ENCODE measurements at regions not wholly inside any gene's neighbourhood (a gene's known extent, or its start where the extent isn't known, plus 50 kb on each side); places are given as distances from the start of the nearest gene placed in this dataset.

DNA sequence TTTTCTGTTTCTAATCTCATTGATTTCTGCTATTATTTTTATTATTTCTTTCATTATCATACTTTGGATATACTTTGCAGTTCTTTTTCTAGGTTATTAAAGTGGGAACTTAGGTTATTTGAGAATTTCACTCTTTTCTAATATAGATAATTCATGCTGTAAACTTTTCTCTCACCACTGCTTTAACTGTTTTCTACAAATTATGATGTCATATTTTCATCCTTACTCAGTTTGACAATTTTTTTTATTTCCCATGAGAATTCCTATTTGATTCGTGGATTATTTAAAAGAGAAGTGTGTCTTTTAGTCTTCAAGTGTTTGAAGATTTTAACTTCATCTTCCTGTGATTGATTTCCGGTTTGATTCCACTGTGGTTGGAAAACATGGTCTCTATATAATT is 336.8 kb upstream of the SALL1 start:
- DNase-seq (ENCODE audit: low read depth, low spot score) = no peak

DNA sequence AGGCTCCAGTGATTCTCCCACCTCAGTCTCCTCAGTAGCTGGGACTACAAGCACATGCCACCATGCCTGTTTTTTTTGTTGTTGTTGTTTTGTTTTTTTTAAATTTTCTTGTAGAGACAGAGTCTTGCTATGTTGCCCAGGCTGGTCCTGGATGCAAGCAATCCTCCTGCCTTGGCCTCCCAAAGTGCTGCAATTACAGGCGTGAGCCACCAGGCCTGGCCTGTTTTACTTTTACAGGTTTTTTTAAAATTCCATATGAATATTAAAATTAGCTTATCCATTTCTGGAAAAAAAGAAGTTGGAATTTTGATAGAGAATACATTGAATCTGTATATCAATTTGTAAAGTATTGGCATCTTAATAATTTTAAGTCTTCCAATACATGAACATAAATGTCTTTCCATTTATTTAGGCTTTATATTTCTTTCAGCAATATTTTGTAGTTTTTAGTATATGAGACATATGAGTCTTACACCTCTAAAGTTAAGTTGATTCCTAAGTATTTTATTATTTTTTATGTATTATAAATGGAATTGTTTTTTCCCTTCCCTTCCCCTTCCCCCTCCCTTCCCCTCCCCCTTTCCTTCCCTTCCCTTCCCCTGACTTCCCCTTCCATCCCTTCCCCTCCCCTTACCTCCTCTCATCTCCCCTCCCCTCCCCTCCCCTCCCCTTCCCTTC is 323.5 kb upstream of the SALL1 start:
- no peak for DNase-seq (ENCODE audit: low read depth, low spot score)

DNA sequence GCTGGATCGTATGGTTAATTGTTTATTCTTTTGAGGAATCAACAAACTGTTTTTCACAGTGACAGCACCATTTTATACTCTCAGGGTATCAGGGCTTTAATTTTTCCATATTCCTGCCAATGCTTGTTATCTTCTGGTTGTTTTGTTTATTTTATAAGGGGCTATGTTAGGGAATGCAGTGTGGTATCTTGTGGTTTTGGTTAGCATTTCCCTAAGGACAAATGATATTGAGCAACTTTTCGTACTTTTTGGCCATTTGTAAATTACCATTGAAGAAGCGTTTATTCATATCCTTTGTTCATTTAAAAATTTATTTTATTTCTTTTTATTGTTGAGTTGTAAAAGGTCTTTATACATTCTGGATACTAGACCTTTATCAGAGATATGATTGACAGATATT is 322.0 kb upstream of the SALL1 start:
- peak; percentile 28 for DNase-seq (ENCODE audit: low read depth, low spot score)

DNA sequence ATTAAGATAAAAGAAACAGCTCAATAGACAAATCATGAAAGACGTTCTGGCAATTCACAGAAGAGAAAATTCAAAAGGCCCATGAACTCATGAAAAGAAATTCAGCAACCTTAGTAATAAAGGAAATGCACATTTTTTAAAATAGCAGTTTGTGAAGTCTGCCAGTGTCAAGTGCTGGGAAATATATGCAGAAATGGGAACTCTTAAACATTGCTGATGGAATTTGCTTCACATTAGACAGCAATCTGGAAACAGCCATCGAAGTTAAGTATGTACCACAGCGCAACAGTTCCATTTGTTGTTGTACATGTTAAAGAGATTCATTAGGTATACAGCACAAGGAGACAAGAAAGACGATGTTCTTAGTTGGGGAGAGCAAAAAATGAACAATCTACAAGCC is 319.4 kb upstream of the SALL1 start:
- no peak for DNase-seq (ENCODE audit: low read depth, low spot score)

DNA sequence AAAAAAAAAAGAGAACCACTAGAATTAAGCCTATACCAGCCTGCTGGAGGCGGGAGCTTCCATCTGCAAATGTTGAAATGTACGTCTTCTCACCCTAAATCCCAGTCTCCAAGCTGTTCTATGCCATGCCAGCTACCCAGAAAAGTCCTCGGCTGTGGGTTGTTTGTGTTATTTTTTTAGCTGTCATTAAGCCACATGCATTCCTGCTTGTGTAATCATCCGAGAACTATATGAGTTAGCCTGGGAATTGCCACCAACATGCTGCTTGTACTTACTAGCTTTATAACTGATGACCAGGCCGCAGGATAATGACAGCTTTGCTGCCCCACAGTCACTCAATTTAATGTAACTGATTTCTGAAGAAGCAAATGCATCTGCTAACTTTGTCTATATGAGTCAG is 313.9 kb upstream of the SALL1 start:
- DNase-seq (ENCODE audit: low read depth, low spot score) = peak; percentile 86

DNA sequence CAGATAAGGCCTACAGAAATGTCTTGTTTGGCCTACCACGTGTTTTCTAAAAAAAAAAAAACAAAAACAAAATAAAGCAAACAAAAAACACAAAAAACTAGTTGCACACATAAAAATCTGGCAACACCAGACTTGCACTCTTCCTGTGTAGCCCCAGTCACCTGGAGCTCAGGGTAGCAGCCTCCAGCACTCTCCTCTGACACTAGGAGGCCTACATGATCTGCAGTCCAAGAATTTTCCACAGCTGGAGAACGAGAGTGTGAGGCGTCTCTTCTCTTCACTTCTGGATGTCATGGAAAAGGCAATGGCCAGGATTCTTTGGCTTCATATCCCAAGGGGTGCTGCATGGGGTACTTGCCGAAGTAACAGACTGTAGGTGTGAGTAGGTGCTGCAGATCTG is 310.2 kb upstream of the SALL1 start:
- DNase-seq (ENCODE audit: low read depth, low spot score) = no peak

DNA sequence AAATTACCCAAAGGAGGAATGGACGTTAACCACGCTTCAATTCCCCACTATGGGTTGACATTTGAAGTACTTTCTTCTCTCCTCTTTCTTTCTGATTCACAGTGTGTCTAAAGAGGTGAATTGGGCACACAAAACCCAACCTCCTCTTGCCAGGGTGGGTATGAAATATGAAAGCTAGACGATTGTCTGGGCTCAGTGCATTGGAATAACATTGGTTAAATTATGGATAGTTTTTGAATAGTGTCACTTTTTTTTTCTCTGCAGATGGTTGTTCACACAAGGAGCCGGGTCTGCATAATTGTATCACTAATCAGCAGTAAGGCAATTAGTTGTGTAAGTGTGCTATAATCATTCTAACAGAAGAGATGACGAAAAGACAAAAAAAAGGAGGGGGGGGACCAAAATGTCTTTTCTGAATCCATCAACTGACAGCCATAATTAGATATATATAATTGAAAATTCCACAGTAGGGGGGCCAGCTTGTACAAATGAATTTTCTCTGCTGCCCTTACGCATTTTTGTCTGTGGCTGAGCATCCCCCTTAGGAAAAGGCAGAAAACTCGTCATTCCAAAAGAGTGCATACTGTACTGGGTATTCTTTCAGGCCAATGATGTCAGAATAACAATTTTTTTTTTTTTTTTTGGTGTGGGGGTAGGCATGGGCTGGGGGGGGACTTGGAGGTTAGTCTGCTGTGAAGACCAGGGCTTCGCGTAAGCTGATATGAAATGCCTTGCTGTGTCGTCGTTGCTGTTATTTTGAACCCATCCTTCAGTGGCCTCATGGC is 307.5 kb upstream of the SALL1 start:
- DNase-seq (ENCODE audit: low read depth, low spot score) = peak; percentile 68

DNA sequence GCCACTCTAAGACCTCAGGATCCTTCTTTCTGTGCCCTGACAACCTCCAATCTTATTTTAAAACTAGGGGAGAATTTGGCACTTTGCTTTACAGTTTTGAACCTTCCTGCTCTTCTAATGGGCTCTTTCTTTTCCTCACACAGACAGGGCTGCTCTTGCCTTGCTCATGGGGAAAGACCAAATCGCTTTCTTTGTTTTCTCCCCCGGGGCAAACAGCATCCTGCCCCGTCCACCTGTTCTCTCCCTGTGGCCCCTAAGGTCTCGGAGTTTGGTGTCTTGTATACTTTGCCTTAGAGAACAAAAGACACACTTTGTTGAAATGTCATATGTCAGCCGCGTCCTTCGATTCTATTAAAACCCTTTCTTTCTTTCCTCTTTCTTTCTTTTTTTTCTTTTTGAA is 306.7 kb upstream of the SALL1 start:
- DNase-seq (ENCODE audit: low read depth, low spot score) = no peak

DNA sequence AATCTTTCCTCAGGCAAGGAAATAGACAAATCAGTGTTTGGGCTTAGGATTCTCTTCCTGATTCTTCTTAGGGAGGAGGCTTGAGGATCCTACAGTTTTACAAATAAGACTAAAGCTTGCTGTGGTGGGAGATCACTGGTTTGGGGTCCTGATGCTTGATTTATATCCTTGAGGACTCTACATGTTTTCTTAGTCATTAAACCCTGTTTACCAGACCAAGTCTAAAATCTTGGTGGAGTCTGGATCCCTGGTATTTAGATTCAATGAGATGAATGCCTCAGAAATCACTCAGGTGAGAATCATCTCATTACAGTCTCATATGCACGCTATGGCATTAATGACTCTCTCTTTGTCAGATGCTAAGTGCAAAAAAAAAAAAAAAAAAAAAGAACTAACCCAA is 304.3 kb upstream of the SALL1 start:
- no peak for DNase-seq (ENCODE audit: low read depth, low spot score)

DNA sequence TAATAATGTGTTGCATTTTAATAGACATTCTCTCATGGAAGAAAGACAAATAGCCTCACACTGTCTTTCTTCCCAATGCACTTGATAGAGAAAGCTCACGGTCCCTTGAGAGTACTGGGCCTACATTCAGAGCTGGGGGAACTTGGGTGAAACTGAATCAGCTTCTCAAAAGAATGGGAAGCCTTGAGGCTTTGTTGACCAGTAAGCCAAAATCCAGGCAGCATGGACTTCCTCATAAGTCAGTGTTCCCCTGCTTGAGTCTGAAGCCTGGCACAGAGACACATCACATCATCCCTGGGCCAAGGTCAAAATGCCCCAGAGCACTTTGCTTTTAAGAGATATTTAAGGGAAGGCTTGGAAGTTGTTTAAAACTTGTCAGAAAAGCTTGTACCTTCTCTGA is 302.2 kb upstream of the SALL1 start:
- DNase-seq (ENCODE audit: low read depth, low spot score) = no peak

DNA sequence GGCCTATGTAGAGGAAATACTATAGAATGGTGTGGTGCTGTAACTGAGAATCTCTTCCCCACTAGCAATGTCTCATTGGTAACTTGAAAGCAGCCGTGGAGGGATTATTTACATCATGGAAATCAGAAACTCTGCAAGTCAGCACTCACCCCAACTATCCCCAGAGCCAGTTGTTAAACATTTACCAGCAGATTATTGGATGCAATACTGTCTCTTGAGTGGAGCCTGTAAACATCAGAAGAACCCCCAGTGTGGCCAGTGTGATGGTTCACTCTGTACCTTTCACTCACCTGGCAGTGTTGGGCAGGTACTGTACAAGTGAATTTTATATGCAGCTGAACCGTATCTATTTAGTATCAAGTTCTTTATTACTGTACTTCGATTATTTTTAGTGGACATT is 299.8 kb upstream of the SALL1 start:
- DNase-seq (ENCODE audit: low read depth, low spot score) = no peak

DNA sequence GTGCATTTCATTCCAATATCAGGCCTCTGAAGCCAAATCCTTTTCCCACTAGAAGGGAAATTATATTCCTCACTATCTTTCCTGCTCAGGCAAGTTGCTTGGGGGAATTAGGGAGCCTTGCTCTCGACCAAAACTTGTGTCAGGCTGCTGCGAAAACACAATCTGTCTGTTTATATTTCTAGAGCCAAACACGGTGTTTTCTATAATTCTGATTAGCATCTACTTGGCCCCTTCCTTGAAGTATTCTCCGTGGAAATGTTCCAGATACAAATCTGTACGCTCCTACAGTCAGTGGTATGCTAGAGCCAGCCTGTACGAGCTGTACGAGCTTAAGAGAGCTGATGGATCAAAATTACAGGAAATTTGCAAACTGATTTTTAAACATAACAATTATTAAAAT is 299.3 kb upstream of the SALL1 start:
- peak; percentile 37 for DNase-seq (ENCODE audit: low read depth, low spot score)

DNA sequence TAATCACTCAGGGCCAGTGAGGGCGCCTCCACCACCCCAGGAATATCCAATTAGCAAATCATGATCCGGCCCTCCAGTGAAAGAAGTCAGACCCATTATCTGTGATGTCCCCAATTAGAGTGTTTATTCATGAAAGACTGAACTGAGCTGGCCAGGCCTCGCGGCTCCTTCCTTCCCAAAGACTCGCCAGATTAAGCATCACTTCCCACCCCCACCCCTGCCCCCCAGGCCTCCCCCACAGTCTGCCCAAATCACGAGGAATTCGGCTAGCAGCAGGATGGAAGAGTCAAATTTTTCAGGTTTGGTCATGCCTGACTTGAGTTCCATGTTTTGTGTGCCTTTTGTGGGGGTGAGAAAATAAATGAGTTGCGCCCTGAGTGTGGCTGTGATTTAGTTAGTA is 298.4 kb upstream of the SALL1 start:
- DNase-seq (ENCODE audit: low read depth, low spot score) = no peak

DNA sequence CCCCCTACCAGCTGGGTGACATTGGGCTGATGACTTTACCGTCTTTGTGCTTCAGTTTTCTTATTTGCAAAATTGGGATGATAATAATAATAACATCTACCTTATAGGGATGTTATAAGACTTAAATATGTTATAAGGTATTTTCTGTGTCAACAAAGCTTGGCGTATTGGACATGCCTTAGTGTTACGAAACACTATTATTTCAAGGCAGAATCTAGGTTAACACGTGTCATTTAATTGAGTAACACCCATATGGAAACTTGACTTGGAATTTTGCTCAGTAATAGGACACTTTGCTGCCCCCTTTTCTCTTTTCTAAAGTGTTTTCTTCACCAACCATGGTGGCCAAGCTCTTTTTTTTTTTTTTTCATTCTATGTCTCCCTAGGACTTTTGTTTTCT is 294.2 kb upstream of the SALL1 start:
- no peak for DNase-seq (ENCODE audit: low read depth, low spot score)

DNA sequence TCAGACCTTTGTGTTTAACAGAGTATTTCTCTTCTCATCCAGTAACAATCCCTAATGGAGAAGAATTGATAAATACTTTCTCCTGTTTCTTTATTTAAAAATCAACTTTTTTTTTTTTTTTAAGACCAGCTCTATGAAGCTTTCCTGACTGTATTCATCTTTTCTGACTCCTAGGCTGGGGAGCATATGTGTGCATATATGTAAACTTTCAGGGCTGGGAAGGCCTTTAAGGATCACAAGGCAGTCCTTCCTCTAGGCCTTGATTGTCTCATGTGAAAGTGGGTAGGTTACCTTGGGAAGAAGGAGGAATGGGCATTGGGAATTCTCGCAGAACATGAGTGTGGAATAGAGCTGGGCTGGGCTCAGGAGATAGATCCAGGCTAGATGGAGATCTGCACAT is 292.9 kb upstream of the SALL1 start:
- no peak for DNase-seq (ENCODE audit: low read depth, low spot score)

DNA sequence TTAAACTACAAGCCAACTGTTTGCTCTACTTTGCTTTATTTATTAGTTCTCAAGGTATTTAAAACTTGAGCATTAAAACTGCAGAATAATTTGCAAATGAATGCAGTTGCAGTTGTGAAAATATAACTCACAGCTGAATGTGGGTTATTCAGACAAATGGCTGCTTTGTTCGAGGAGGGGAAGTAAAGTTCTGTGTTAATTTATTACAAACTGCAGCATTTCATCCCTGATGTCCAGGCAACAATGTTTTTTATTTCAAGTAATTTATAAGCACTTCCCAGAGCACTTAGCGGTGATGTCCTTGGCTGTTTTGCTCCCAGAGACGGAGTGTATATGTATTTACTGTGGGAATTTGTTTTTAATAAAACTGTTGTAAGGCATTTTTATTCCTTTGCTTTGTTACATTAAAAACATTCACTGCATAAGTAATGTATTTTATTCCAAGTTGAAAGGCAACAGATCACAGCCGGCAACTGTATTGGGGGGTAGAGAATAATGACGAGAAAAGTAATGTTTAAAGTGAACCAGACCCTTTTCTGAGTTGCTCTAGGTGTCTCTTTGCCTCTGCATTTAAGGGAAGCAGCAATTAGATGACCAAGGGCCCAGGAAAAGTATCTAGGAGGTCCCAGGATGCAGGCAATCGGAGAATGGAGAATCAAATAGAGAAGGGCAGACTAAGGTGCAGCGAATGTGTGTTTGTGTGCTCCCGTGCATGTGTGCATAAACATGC is 291.2 kb upstream of the SALL1 start:
- DNase-seq (ENCODE audit: low read depth, low spot score) = peak; percentile 32

DNA sequence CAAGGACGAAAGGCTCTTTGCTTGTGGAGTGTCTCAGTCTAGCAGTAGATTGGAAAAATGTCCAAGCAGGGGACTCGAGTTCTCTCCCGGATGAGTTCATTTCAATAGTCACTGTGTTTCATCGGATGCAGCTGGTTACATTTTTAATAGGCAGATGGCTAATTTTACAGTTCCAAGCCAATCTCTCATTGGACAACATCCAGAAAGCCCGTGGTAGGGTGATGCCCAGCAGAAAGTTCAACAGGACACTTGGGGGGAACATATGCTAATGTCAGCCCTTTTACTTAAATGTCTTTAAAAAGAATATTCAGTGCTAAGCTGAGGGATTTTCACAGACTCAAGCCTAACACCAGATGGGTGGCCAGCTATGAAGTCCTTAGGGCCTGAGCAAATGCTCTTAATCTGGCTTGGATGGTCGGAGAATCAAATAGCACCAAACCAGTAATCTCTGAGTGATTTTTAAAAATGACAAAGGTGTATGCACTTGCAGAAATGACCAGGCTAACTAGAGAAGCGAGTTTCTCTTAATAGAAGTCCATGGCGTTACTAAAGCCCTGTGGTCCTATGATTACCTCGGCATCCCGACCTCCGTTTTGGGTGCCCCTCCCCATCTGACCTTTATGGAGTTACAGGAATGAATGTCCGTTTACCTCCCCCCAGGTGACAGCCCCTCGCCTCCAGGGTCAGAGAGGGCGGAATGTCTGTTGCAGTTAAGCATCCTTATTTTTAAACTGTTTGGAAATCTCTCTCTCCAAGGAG is 289.2 kb upstream of the SALL1 start:
- peak; percentile 48 for DNase-seq (ENCODE audit: low read depth, low spot score)

DNA sequence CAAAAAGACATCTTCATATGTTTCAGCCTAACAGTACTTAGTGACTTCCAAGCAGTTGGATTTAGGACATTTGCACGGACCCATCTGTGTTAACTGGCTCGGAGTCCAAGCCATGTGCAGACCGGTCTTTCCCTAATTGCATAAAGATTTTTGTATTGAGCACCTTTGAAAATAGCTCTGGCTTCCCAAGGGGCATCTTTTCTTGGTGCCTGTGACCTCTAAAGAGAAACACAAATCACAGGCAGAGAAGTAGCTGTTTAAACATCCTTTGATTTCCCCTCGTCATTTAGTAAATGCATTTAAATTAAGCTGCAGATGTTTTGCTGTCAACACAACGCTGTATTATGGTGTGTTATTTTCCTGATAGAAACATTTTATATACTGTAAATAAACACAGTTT is 288.2 kb upstream of the SALL1 start:
- no peak for DNase-seq (ENCODE audit: low read depth, low spot score)

DNA sequence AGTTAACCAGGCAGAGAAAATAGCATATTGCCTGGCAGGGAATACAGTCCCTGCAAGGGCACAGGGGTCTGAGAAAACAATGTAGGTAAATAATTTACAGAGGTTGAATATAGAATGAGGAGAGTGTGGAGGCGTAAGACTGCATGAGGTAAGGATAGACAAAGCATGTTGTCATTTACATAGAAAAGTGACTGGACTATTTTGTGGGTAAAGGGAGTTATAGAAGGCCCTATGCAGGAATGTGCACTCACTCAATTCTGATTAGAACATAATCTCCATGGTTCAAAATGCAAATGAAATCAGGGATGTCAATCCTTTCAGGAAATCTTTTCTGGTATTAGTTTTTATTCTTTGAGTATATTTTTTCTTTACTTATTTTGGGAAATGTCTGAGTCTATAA is 285.7 kb upstream of the SALL1 start:
- DNase-seq (ENCODE audit: low read depth, low spot score) = no peak

DNA sequence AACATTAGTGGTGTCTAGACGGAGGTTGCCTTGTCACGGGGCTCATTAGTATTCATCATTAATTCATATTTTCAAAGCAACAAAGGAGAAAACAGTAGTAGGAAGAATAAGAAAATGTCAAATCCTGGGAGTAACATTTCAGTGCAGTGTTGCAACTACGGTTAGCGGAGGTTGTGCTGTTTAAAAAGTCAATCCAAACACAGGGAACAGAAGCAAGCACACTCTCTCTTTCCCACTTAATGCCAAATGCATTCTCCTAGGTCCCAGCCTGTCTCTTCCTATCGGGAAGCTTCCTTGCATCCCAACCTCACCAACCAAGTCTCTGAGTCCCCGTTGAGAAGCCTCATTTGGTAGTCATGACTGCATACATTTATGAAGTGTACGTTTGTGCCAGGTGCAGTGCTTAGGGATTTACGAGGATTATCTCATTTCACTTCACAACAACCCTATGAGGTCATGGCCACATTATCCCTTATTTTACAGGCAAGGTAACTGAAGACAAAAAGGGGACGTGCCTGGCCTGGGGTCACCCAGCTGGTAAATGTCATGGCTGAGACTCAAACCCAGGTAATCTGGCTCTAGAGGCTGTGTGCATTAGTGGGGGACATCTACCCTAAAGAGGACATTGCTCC is 283.6 kb upstream of the SALL1 start:
- no peak for DNase-seq (ENCODE audit: low read depth, low spot score)

DNA sequence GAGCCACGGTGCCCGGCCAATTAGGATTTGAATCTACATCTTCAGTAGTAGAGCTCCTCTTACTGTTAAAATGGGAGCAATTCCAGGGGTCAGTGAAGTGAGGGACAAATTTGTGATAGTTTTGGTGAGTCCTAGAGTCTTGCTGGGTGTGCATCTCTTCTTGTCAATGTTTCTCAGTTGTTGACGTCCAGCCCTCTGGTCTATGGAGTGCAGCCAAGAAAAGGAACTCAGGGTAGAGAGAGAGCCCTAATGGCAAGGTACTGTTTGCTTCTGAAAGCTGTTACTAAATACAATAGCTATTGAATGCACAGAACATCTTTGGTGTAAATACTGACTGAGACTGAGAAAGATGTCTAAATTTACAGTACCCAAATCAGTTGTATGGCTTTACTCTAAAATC is 282.5 kb upstream of the SALL1 start:
- peak; percentile 51 for DNase-seq (ENCODE audit: low read depth, low spot score)
